Stimulated activated CD8-positive, alpha-beta memory T cell treated with anti-CD3 and anti-CD28 coated beads, Interleukin-12 subunit alpha, Interleukin-12 subunit beta, amount 100 ng/mL, for 24 hours (primary cell): ENCODE measurements at regions not wholly inside any gene's neighbourhood (a gene's known extent, or its start where the extent isn't known, plus 50 kb on each side); places are given as distances from the start of the nearest gene placed in this dataset.
"Not testable (repeated sequence)": the region's sequence is repeated elsewhere in the genome, so short reads cannot be mapped to it uniquely, and the experiment has no call there.

Source experiments
- DNase-seq: peaks from one replicate; pipeline ENCODE4 v3.0.0-alpha.2; 2020; ENCODE audit errors: extremely low read depth

DNA sequence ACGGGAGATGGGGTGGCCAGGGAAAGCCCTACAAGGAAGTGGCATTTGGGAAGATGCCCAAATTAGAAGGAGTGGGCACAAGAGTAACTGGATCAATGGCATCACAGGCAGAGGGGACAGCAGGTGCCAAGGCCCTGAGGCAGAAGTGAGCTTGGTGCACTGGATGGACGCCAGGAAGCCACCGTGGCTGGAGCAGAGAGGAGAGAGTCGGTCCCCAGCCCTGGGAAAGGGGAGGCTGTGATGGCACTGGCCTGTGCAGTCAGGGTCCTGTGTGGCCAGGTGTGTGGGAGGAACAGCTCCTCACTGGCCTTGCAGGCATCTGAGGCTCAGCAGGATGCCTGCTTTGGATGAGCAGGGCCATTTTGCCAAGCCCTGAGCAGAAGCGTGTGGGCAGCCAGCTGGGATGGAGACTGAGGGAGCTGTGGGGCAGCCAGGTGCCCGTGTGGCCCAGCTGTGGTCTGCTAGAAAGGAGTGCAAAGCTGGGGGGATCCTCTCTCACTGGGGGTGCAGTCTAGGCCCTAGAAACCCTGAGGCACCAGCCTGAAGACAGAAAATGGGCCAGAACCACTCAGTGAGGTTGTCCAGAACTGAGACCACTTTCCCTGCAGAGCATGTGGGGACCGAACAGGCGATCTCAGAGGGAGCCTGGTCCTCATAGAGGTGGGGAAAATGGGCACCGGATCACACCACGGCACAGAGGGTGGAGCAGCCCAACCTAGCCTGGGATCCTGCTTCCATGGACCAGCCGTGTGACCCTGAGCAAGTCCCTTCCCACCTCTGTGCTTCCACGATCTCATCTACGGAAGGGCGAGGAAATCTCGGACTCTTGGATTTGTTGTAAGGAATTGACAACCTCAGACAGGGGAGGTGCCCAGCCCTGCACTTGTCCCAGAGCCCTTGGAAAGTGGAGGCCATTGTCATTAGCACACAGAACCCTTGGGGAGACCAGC lies 78.6 kb upstream of the RTL6 start:
- no peak for DNase-seq

DNA sequence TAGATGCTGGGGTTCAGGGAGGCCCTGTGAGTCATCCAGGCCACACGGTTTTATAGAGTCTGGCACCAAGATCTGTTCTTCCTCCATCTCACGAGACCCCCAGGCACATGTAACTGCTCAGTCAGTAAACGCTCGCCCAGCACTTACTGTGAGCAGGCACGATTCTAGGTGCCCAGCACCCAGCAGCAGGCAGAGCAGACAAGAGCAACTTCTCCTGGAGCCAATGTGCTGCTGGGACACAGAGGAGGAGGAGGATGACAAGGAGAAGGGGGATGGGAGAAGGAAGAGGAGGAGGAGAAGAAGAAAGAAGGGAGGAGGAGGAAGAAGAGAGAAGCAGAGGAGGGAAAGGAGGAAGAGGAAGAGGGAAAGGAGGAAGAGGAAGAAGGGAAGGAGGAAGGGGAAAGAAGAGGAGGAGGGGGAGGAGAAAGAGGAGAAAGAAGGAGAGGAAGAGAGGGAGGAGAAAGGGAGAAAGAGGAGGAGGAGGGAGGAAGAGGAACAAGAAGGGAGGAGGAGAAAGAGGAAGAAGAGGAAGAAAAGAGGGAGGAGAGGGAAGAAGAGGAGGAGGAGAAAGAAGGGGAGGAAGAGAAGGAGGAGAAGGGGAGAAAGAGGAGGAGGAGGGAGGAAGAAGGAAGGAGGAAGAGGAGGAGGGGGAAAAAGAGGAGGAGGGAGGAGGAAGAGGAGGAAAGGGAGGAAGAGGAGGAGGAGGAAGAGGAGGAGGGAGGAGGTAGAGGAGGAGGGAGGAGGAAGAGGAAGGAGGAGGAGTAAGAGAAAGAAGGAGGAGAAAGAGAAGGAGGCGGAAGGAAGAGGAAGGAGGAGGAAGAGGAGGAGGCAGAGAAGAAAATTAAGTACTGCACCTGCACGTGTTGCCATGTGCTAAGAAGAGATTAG lies 77.6 kb upstream of the RTL6 start:
- DNase-seq, result no peak

DNA sequence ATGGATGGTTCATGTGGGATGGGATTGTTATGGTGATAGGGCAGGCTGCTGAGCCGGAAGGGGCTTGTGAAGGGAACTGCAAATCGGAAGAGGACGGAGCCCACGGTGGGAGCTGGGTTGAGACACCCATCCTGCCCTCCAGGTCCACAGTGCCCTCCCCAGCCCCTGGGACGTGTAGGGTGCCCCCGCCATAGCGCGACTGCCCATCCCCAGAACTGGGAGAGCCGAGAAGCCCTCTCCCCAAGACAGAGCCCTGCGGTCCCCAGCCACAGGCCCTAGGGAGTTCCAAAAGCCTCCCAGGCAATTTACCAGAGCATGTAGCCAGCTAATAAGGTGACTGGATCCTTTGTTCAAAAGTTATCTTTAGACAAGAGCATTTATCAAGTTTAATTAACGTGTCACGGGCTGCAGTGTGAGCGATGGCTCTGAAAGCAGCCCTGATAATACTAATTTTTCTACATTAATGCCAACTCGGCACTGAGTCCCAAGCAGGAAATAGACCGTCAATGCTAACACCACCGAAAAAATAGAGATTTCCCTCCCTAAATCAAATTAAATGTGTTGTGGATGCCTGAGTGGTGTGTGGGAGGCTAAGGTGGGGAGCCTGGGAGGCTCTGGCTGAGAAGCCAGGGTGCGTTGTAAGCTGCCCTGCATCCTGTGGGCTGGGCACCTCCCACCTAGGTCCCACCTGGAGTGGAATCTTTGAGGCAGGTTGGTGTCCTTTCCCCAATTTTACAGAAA lies 76.8 kb upstream of the RTL6 start:
- DNase-seq, result no peak

GRCh38 chr22:44574057-44574639 lies 76.1 kb upstream of the RTL6 start:
- no peak for DNase-seq

DNA sequence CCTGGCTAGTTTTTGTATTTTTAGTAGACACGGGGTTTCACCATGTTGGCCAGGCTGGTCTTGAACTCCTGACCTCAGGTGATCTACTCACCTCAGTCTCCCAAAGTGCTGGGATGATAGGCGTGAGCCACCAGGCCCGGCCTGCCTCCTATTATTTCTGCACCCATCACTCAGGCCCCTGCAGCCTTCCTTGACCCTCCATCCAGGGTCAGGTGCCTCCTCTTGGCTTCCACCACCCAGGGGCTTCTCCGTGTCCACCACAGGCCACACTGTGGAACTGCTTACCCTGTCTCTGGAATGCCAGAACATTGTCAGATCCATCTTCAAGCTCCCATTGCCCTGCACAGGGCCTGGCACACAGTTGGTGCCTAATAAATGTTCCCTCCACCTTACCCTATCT lies 75.4 kb upstream of the RTL6 start:
- DNase-seq, result no peak

DNA sequence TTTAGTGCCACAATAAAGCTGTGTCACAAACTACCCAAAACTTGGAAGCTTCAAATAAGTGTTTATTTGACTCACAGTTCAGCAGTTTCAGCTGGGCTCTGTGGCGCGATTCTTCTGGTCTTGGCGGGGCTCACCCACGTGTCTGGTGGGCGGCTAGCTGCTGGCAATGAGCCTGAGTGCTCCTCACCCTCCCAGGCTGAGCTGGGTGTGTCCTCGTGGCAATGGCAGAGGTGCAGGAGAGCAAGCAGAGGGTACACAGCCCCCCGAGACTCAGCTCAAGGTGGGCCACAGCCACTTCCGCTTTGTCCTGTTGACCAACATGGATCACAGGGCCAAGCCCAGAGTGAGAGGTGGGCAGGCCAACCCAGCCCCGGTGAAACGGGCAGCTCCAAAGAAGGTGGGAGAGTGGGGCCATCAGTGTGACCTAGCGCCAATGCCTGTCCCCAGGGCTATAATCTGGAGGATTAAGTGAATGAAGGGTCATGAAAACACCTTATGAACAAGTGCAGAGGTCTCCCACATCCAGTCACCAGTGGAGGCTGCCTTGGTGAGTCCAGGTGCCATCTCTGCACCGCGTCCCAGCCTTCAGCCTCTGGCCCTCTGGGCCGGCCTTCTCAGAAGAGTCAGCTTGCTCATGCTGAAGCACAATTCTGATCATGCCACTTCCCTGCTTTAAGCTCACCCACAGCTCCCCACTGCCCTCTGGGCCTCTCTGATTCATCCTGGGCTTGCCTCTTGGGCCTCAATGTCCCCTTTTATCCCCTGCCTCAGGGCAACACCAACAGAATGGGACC lies 74.6 kb upstream of the RTL6 start:
- DNase-seq, result no peak

DNA sequence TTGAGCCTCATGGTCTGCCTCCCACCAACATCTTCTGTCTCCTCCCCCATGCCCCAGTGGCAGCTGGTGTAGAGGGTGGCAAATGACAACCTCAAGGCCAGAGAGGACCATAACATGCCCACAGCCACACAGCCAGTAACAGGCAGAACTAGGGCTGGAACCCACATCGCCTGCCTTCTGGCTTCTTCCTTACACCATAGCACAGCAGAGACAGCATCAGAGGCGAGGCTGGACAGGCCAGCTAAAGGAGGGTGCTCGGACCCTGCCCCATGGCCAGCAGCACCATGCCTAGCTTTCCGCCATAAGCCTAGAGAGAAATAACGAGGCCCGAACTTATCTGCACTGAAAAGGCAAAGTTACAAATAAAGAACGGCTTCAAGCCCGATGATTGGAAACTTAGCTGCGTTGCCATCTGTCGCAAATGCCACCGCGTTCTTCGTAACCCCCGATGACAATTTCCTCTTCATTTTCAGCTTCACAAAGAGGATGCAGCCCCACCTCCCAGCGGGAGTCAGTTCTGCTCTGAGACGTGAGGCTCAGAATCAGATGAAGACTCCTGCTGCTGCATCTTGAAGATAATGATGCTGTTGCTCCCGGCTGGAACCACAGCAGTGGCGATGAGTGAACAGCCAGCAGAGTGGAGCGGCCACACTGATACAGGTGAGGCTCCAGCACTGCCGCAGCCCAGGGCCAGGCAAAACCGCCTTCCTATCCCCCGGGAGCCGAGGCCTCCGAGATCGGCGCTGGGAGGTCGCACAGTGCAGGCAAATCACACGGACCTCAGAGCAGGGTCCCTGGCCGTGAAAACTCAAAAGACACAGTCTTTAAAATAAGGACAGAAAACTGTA lies 73.8 kb upstream of the RTL6 start:
- no peak for DNase-seq

DNA sequence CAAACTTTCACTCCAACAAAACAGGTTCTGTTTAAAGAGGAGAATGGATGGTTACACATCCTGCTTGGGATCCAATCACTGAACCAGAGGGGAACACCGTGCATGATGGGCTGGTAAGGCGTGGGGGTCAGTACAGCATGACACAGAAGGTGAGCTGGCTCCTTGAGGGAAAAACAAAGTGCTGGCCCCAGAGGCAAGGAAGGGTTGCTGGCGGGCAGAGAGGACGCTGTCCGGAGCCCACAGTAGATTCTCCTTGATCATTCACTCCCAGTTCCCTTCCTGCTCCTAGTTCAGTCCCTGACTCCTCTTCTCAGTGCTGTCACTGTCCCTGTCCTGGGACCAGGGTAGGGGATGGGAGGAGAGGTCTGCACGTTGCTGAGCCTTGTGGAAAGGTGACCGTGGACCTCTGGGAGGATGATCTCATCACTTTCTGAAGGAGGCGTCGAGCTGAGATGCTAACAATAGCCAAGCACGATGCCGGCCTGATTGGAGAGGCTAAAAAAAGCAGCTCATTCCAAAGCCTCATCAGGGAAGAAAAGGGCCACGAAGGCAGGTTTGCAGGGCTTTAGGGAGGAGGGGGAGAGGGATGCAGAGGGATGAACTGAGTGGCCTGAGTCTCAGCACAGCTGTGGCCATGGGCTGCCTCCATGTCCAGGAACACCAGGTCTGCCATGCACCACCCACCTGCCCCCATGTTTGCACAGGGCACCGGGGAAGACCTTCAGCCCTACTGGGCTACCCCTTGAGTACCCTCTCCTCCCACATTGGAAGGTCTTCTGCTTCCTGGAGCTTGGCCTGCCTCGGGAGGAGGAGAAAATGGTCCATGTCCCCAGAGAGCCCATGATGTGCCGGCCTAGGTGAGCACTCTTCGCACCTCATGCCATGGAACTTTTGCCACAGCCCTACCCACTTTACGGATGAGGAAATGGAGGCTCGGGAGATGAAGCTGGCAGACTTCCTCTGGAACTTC lies 72.7 kb upstream of the RTL6 start:
- DNase-seq, result no peak

GRCh38 chr22:44569561-44569991 lies 71.5 kb upstream of the RTL6 start:
- DNase-seq, result no peak

DNA sequence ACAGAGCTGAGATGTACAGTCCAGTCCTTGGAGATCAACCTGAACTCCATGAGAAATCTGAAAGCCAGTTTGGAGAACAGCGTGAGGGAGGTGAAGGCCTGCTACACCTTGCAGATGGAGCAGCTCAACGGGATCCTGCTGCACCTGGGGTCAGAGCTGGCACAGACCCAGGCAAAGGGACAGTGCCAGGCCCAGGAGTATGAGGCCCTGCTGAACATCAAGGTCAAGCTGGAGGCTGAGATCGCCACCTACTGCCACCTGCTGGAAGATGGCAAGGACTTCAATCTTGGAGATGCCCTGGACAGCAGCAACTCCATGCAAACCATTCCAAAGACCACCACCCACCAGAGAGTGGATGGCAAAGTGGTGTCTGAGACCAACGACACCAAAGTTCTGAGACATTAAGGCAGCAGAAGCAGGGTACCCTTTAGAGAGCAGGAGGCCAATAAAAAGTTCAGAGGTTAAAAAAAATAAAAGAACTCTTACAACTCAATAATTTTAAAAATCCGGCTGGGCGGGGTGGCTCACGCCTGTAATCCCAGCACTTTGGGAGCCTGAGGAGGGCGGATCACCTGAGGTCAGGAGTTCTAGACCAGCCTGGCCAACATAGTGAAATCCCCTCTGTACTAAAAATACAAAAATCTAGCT lies 69.9 kb upstream of the RTL6 start:
- DNase-seq, result no peak

DNA sequence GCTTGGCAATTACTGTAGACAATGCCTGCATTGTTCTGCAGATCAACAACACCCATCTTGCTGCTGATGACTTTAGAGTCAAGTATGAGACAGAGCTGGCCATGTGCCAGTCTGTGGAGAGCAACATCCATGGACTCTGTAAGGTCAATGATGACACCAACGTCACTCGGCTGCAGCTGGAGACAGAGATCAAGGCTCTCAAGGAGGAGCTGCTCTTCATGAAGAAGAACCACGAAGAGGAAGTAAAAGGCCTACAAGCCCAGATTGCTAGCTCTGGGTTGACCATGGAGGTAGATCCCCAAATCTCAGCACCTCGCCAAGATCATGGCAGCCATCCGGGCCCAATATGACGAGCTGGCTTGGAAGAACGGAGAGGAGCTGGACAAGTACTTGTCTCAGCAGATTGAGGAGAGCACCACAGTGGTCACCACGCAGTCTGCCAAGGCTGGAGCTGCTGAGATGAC lies 69.4 kb upstream of the RTL6 start:
- not testable (repeated sequence) for DNase-seq

- DNase-seq, result no peak
These were observed 68.9 kb upstream of the RTL6 start for GRCh38 chr22:44566911-44567310.

DNA sequence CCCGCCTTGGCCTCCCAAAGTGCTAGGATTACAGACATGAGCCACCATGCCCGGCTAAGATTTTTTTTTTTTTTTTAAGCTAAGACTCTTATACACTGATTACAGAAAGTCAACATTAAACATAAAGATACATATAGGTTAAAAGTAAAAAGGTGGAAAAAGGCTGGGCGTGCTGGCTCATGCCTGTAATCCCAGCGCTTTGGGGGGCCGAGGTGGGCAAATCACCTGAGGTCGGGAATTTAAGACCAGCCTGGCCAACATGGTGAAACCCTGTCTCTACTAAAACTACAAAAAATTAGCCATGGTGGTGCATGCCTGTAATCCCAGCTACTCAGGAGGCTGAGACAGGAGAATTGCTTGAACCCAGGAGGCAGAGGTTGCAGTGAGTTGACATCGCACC lies 64.6 kb upstream of the RTL6 start:
- DNase-seq, result not testable (repeated sequence)

DNA sequence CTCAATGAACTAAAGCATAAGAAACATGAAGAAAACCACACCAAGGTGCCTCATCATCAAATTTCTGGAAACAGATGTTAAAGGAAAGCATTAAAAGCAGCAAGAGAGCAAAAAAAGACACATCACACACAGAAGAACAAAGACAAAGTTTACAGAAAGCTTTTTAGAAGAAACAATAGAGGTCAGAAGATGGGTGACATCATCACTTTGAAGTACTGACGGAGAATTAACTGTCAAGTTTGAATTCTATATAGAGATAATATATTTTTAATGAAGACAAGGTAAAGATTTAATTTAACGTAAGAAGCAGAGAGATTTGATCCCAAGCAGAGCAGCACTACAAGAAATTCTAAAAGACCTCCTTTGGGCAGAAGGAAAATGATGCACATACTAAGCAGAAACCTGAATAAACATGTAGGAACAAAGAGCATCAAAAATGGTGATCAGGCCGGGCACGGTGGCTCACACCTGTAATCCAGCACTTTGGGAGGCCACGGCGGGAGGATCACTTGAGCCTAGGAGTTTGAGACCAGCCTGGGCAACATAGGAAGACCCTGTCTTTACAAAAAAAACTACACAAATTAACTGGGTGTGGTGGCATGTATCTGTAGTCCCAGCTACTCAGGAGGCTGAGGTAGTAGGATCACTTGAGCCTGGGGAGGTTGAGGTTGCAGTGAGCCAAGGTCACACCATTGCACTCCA lies 63.3 kb upstream of the RTL6 start:
- no peak for DNase-seq

DNA sequence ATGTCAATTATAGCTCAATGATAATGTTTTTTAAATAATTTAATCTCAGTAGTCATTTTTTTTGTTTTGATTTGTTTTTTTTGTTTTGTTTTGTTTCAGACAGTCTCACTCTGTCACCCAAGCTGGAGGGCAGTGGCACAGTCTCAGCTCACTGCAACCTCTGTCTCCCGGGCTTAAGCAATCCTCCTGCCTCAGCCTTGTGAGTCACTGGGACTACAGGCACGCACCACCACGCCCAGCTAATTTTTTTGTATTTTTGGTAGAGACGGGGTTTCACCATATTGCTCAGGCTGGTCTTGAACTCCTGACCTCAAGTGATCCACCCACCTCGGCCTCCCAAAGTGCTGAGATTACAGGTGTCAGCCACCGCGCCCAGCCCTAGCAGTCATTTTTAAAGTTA lies 60.6 kb upstream of the RTL6 start:
- DNase-seq, result not testable (repeated sequence)

DNA sequence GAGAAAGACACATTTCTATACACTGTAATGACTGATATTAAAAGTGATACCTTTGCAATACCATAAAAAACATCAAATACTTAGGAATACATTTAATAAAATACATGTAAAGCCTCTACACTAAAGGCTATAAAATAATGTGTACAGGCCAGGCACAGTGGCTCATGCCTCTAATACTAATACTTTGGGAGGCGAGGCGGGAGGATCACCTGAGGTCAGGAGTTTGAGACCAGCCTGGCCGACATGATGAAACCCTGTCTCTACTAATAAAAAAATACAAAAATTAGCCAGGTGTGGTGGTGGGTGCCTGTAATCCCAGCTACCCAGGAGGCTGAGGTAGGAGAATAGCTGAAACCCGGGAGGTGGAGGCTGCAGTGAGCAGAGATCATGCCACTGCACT lies 59.8 kb upstream of the RTL6 start:
- not testable (repeated sequence) for DNase-seq

DNA sequence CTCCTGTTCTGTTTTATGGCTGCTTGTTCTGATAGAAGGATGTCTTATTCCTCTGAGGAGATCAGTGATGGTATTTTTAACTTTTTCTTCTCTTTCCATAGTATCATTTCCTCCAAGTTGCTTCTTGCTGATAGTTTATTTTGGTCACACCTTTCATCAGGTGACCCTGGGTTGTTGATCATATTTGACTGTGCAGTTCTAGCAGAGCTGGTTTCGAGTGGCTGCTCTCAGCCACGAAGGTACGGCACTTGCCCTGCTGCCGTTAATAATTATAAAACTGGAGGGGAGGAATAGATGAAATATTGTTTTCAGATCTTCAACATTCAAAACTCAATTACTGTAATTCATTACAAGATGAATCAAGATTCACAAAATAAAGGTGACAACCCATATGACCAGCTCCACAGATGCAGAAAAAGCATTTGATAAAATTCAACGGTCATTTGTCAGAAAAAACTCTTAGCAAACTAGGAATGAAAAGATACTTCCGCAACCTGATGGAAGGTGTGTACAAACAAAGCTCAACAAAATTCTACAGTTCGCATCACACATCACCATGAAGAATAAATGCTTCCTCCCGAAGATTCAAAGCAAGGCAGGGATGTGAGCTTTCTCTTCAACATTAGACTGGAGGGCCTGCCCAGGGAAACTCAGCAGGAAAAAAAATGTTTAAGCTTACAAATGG lies 59.2 kb upstream of the RTL6 start:
- no peak for DNase-seq
